ENCODE measurements at regions not wholly inside any gene's neighbourhood (a gene's known extent, or its start where the extent isn't known, plus 50 kb on each side); places are given as distances from the start of the nearest gene placed in this dataset.

DNA sequence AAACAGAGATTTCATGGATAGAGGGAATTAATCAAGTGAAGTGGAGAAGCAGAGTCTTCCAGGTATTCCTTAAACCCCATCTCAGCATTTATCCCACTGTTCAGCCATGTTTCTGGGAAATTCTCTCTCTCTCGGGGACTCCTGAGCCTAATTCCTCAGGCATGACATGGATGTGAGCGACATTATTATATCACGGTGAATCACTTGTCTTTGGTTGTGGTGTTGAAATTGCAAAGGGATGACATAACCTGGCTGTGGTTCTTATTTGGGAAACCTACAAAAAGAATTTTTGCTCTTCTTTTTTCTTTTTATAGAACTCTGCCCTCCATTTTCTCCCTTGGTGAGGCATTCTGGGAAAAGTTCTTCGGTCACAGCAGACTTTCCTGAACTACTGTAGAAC lies 457.9 kb upstream of the PTGER4 start:
- no peak overlapping the region for H3K4me3 ChIP-seq (ENCODE audit: low read depth, poor library complexity, severe bottlenecking)
- DNase-seq (ENCODE audit: low spot score in 2 of 2), result no peak
- 66 to 75% methylated on average over 4 of the region's 4 CpGs for WGBS, 2 donors
- TF ChIP-seq, protein P1, sequence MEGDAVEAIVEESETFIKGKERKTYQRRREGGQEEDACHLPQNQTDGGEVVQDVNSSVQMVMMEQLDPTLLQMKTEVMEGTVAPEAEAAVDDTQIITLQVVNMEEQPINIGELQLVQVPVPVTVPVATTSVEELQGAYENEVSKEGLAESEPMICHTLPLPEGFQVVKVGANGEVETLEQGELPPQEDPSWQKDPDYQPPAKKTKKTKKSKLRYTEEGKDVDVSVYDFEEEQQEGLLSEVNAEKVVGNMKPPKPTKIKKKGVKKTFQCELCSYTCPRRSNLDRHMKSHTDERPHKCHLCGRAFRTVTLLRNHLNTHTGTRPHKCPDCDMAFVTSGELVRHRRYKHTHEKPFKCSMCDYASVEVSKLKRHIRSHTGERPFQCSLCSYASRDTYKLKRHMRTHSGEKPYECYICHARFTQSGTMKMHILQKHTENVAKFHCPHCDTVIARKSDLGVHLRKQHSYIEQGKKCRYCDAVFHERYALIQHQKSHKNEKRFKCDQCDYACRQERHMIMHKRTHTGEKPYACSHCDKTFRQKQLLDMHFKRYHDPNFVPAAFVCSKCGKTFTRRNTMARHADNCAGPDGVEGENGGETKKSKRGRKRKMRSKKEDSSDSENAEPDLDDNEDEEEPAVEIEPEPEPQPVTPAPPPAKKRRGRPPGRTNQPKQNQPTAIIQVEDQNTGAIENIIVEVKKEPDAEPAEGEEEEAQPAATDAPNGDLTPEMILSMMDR (IDR thresholded peaks at IDR 0.05), result no peak
- no peak for TF ChIP-seq POLR2A (IDR thresholded peaks at IDR 0.05)
- intact Hi-C loops (cut with DNase I; ENCODE audit: low total_unique reads), result no loop called here

DNA sequence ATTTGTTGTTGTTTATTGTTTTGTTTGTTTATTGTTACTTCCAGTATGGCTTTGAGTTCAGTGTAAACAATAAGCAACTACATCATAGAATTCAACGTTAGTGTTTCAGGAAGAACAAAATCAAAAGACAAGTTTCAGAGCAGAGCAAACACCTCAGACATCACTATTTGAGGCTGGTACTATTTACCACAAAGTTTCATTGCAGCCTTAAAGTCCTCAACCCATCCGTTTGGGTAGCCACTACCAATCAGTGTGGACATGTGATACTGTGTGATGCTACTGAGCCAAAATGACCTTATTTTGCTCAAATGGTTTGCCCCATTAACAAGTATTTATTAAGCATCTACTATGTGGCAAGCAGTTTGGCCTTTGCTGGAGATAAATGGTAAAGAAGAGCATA lies 458.5 kb upstream of the PTGER4 start:
- TF ChIP-seq POLR2A (IDR thresholded peaks at IDR 0.05), result no peak
- TF ChIP-seq, protein P1 (IDR thresholded peaks at IDR 0.05), result no peak
- intact Hi-C loops (cut with DNase I; ENCODE audit: low total_unique reads), result no loop called here
- no peak for DNase-seq (ENCODE audit: low spot score in 2 of 2)
- 82 to 85% methylated on average over 2 of the region's 2 CpGs for WGBS, 2 donors
- no peak overlapping the region for H3K4me3 ChIP-seq (ENCODE audit: low read depth, poor library complexity, severe bottlenecking)

DNA sequence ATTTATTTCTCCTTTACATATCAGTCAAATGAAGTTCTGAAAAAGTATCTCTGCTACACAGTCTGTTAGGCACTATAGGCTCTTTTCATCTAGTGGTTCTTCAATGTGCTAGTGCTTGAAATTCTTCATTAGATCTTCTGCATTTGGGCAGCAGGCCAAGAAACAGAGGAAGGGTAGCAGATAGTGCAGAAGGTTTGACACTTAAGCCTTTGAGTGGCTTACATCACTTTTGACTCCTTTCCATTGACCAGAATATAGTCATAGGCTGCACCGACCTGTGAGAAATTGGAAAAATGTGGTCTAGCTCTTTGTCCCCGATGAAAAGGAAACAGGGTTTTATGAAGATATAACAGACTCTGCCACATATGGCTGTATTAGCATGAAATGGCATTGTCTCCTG lies 459.5 kb upstream of the PTGER4 start:
- 51 to 77% methylated on average over 2 of the region's 2 CpGs for WGBS, 2 donors
- intact Hi-C loops (cut with DNase I; ENCODE audit: low total_unique reads), result no loop called here

DNA sequence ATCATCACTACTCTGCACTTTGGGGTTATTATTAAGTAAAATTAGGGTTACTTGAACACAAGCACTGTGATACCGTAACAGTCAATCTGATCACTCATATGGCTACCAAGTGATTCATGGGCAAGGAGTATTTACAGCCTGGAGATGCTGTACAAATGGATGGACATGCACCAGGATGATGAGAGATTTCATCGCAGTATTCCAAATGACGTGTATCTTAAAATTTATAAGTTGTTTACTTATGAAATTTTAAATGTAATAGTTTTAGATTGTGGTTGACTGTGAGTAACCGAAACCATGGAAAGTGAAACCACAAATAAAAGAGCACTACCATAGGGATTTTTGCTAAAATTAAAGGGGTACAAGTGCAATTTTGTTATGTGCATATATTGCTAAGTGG lies 462.2 kb upstream of the PTGER4 start:
- DNase-seq (ENCODE audit: low spot score in 2 of 2), result no peak

More for the DNA sequence above, 459.5 kb upstream of the PTGER4 start:
- no peak overlapping the region for H3K4me3 ChIP-seq (ENCODE audit: low read depth, poor library complexity, severe bottlenecking)
- TF ChIP-seq, protein P1 (IDR thresholded peaks at IDR 0.05), result no peak
- TF ChIP-seq POLR2A (IDR thresholded peaks at IDR 0.05), result no peak
- no peak for DNase-seq (ENCODE audit: low spot score in 2 of 2)

DNA sequence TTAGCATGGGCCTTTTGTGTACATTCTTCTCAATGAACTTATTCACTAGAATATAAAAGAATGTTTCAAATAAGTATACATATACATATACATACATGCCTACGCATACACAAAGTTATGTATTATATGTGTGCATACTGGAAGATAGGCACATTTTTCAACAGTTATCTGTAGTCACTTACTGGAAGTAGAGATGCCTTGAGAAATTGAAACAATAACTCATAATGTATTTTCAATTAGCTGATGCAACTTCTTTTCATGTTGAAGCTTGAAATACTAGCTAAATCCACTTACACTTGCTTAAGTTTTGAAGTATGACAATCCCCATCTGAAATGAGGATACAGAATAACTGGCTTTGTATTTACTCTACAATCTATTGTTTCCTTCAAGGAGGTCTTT lies 469.0 kb upstream of the PTGER4 start:
- H3K4me3 ChIP-seq (ENCODE audit: low read depth, poor library complexity, severe bottlenecking), result no peak overlapping the region
- no peak for TF ChIP-seq POLR2A (IDR thresholded peaks at IDR 0.05)
- TF ChIP-seq, protein P1 (IDR thresholded peaks at IDR 0.05), result no peak
- 95 to 96% methylated on average over 1 of the region's 1 CpG for WGBS, 2 donors
- intact Hi-C loops (cut with DNase I; ENCODE audit: low total_unique reads), result no loop called here
- no peak for DNase-seq (ENCODE audit: low spot score in 2 of 2)

More for the DNA sequence above, 462.2 kb upstream of the PTGER4 start:
- no peak overlapping the region for H3K4me3 ChIP-seq (ENCODE audit: low read depth, poor library complexity, severe bottlenecking)
- intact Hi-C loops (cut with DNase I; ENCODE audit: low total_unique reads), result no loop called here
- 82 to 89% methylated on average over 4 of the region's 4 CpGs for WGBS, 2 donors
- no peak for TF ChIP-seq POLR2A (IDR thresholded peaks at IDR 0.05)
- TF ChIP-seq, protein P1 (IDR thresholded peaks at IDR 0.05), result no peak

DNA sequence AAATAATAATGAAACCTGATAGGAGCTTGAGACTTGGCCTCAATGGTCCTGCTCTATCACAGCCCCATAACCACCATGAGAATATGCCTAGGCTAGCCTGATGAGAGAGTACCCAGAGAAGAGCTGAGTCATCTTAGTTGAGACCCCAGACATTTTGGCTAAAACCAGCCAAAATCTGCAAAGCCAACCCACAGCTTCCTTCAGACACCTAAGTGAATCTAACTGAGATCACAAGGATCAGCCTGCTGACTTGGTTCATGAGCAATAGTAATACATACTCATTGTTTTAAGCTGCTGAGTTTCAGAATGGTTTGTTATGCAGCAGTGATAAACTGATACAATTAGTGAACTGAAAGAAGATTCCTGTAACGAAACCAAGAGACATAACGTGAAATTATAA lies 473.7 kb upstream of the PTGER4 start:
- intact Hi-C loops (cut with DNase I; ENCODE audit: low total_unique reads), result no loop called here
- no peak for TF ChIP-seq POLR2A (IDR thresholded peaks at IDR 0.05)
- TF ChIP-seq, protein P1 (IDR thresholded peaks at IDR 0.05), result no peak
- WGBS, 2 donors, result 89 to 91% methylated on average over 2 of the region's 2 CpGs
- no peak overlapping the region for H3K4me3 ChIP-seq (ENCODE audit: low read depth, poor library complexity, severe bottlenecking)
- DNase-seq (ENCODE audit: low spot score in 2 of 2), result no peak
